ENCODE measurements at regions not wholly inside any gene's neighbourhood (a gene's known extent, or its start where the extent isn't known, plus 50 kb on each side); places are given as distances from the start of the nearest gene placed in this dataset.

DNA sequence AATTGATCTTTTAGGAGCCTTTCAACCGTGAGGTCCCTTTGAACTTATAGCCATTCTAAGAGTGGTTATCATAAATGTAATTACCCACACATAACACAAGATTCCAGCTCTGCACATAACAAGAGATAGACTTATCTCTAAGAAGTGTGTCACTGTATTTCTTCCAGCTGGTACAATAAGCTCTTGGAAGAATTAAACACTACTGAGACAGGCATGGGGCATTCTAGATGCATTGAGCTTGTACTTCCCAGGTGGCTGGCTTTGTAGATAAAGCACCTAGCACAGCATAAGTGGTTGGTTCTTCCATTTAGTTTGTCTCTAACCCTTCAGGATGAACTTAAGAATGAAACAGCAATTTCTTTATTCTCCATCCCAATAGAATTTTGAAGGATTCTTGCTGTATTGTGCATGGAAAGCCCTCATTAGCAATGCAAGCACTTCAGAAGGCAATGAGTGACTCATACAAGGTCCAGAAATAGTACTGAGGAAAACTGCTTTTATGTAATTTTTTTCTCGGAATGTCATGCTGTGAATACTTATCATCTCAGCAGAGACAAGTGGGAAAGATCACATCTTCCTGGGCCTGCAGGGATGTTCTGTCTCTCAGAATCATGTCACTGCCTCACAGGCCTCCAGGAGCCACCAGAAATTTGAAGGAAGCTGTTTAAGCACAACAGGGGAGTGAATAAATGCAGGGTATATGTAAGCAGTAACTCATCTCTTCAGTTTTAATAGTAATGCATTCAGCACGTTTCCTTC is 91.1 kb upstream of the CD180 start:
- no peak overlapping the region for H3K4me3 ChIP-seq
- no peak overlapping the region for H3K27ac ChIP-seq
- H3K27me3 ChIP-seq: no peaks in the 10 kb centered on the region
- H3K9me3 ChIP-seq: no peaks in the 10 kb centered on the region
- peaks cover 0 to 10% of the 10 kb centered on the region in 2 donors for H3K4me1 ChIP-seq
- TF ChIP-seq, protein P1, sequence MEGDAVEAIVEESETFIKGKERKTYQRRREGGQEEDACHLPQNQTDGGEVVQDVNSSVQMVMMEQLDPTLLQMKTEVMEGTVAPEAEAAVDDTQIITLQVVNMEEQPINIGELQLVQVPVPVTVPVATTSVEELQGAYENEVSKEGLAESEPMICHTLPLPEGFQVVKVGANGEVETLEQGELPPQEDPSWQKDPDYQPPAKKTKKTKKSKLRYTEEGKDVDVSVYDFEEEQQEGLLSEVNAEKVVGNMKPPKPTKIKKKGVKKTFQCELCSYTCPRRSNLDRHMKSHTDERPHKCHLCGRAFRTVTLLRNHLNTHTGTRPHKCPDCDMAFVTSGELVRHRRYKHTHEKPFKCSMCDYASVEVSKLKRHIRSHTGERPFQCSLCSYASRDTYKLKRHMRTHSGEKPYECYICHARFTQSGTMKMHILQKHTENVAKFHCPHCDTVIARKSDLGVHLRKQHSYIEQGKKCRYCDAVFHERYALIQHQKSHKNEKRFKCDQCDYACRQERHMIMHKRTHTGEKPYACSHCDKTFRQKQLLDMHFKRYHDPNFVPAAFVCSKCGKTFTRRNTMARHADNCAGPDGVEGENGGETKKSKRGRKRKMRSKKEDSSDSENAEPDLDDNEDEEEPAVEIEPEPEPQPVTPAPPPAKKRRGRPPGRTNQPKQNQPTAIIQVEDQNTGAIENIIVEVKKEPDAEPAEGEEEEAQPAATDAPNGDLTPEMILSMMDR (IDR thresholded peaks at IDR 0.05): no peak
- DNase-seq (ENCODE audit: low spot score): no peak
- H3K36me3 ChIP-seq: no peaks in the 10 kb centered on the region

DNA sequence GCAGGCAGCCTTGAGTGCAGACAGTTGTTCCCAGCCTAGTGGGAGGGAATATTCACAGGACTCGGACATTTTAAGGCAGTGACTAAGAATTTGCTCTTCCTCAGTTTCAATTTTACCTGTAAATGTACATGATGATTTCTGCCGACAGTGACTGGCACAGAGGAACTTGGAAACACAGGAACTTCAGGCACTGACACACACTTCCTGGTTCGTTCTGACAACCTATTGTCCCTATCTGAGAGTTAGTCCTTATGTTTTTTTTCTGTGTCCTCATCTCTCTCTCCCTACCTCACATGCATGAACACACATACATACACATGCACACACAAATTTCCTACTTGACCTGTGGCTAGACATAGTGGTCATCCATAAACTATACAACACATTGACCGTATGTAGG is 89.4 kb upstream of the CD180 start:
- no peaks in the 10 kb centered on the region for H3K27me3 ChIP-seq
- H3K36me3 ChIP-seq: no peaks in the 10 kb centered on the region
- TF ChIP-seq, protein P1 (IDR thresholded peaks at IDR 0.05): no peak
- H3K9me3 ChIP-seq: no peaks in the 10 kb centered on the region
- H3K27ac ChIP-seq: no peak overlapping the region
- peaks cover 0 to 10% of the 10 kb centered on the region in 2 donors for H3K4me1 ChIP-seq
- H3K4me3 ChIP-seq: no peak overlapping the region
- no peak for DNase-seq (ENCODE audit: low spot score)

DNA sequence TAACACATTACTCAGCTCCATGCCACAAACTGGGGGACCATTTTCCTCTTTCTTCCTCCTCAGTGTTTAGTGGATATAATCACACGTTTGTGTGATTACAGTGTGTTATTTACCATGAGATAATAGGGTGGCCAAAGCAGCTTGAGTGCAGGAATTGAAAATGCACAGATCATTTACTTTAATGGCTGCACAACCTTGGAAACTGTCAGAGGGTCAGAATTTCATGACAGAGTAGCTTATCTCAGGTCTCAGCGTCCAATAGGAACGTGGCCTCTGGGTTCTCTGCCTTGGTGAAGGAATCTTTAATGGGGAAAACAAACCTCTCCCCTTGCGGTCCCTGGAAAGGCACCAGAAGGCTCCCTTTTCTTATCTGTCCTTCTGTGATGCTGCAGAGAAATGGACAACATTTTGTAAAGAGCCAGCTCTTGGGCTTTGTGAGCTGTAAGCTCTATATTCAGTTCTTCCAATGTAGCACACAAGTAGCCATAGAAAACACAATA is 87.4 kb upstream of the CD180 start:
- H3K9me3 ChIP-seq: peaks cover 0 to under 1% of the 10 kb centered on the region in 2 donors
- H3K27me3 ChIP-seq: no peaks in the 10 kb centered on the region
- peaks cover 0 to under 1% of the 10 kb centered on the region in 2 donors for H3K4me1 ChIP-seq
- TF ChIP-seq, protein P1 (IDR thresholded peaks at IDR 0.05): no peak
- H3K36me3 ChIP-seq: no peaks in the 10 kb centered on the region
- no peak for DNase-seq (ENCODE audit: low spot score)
- no peak overlapping the region for H3K4me3 ChIP-seq
- no peak overlapping the region for H3K27ac ChIP-seq

DNA sequence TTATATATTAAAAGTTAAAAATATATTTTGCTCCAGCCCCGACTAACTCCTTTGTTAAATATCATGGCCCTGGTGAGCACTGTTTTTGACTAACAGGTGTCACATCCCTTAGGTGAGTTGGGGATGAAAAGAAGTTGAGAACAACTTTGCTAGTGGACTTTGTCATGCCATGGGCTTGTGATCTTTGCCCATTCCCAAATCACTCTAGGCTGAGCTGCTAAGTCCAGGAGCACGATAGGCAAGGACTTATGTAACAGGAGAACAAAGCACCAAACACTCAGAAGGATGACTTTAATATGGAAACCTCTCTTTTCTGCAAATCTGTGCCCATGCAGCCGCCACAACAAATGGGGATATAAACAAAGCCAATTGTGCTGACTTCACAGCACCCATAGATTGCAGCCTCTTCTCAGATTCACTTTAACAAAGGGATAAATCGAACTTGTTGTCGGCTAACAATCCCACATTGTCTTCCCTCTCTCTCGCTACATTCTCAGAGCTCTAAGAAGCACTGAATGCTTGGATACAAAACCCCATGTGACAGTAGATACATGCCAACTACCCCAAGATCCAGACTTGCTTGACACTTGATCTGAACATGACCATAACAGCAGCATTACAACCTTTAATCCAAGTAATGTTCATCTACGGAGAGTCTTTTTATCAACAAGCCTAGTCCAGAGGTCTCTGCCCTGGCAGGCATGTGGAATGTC is 86.8 kb upstream of the CD180 start:
- Histone ChIP-seq H3K36me3 (no peaks in the 10 kb centered on the region), H3K27me3 (no peaks in the 10 kb centered on the region), H3K4me3 (no peak overlapping the region), H3K9me3 (peaks cover 0 to 6% of the 10 kb centered on the region in 2 donors), H3K4me1 (no peaks in the 10 kb centered on the region), H3K27ac (no peak overlapping the region)
- DNase-seq (ENCODE audit: low spot score): no peak
- TF ChIP-seq, protein P1 (IDR thresholded peaks at IDR 0.05): no peak

DNA sequence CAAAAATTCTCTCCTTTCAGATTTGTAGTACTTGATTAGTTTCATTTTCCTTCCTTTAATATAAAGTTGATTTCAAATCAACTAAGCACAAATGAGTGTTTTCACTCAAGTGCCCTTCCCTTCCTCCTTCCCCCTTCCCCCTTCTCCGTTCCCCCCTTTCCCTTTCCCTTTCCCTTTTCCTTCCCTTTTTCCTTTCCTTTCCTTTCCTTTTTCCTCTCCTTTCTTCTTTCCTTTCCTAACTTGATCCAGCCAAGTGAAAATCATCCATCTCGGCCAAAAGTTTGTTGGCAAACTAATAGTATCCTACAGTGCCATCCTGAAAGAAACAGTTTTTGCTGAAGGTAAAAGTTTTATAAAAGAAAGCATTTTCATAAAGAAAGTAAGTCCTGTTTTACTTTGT is 85.3 kb upstream of the CD180 start:
- Histone ChIP-seq H3K4me1 (no peaks in the 10 kb centered on the region), H3K36me3 (no peaks in the 10 kb centered on the region), H3K27me3 (no peaks in the 10 kb centered on the region), H3K9me3 (peaks cover 0 to 11% of the 10 kb centered on the region in 2 donors), H3K27ac (no peak overlapping the region), H3K4me3 (no peak overlapping the region)
- no peak for DNase-seq (ENCODE audit: low spot score)
- TF ChIP-seq, protein P1 (IDR thresholded peaks at IDR 0.05): no peak

All from right atrium auricular region (tissue), 2 donors.